ENCODE measurements at regions not wholly inside any gene's neighbourhood (a gene's known extent, or its start where the extent isn't known, plus 50 kb on each side); places are given as distances from the start of the nearest gene placed in this dataset.

DNA sequence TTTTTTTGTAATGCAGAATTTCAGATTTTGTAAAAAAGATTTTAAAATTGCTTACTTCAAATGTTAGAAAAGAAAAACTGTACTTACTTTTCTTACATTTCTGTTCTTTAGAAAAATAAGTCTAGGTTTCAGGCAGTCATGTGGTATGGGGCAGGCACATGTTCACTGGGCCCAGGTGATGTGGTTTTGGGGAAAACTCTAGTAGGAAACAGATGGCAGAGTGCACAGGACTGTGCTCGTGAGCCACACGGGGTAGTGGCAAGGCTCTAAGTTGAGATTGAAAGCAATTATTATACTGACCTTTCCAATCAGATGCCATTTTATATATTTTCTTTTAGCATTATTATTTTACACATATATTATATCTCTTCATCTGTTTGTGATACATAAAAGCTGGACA, 1036.9 kb upstream of the TMEFF2 start:
- no peaks in the 10 kb centered on the region for H3K4me1 ChIP-seq (ENCODE audit: control insufficient read depth in 1 of 2, insufficient read depth in 2 of 2, low read depth in 1 of 2, low read length in 1 of 2)
- no peaks in the 10 kb centered on the region for H3K9me3 ChIP-seq
- H3K36me3 ChIP-seq (replicated peaks in 1 of 2; ENCODE audit: control insufficient read depth in 1 of 2, insufficient read depth in 2 of 2, low read length in 1 of 2): no peaks in the 10 kb centered on the region
- WGBS (ENCODE audit: low lambda C conversion rate): 60% methylated on average over 2 of the region's 2 CpGs
- H3K27me3 ChIP-seq (ENCODE audit: insufficient read depth): no peaks in the 10 kb centered on the region
- ChIA-PET CTCF (no interaction called here), POLR2A (no interaction called here)
- no peaks in the 10 kb centered on the region for H3K79me2 ChIP-seq (ENCODE audit: insufficient read depth)
- TF ChIP-seq, protein P1, sequence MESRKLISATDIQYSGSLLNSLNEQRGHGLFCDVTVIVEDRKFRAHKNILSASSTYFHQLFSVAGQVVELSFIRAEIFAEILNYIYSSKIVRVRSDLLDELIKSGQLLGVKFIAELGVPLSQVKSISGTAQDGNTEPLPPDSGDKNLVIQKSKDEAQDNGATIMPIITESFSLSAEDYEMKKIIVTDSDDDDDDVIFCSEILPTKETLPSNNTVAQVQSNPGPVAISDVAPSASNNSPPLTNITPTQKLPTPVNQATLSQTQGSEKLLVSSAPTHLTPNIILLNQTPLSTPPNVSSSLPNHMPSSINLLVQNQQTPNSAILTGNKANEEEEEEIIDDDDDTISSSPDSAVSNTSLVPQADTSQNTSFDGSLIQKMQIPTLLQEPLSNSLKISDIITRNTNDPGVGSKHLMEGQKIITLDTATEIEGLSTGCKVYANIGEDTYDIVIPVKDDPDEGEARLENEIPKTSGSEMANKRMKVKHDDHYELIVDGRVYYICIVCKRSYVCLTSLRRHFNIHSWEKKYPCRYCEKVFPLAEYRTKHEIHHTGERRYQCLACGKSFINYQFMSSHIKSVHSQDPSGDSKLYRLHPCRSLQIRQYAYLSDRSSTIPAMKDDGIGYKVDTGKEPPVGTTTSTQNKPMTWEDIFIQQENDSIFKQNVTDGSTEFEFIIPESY (IDR thresholded peaks at IDR 0.05; ENCODE audit: borderline replicate concordance, low read depth): no peak
- no peak for TF ChIP-seq SMC3 (IDR thresholded peaks at IDR 0.05; ENCODE audit: low read depth, low read length)
- TF ChIP-seq EZH2phosphoT487 (IDR thresholded peaks at IDR 0.05; ENCODE audit: borderline replicate concordance, low read depth): no peak
- TF ChIP-seq TCF12 (IDR thresholded peaks at IDR 0.05): no peak
- TF ChIP-seq RXRA (IDR thresholded peaks at IDR 0.05; ENCODE audit: borderline replicate concordance, low read depth): no peak
- TF ChIP-seq TEAD4 (IDR thresholded peaks at IDR 0.05; ENCODE audit: borderline replicate concordance, insufficient read depth): no peak
- no peak for TF ChIP-seq MXI1 (IDR thresholded peaks at IDR 0.05; ENCODE audit: low read depth, low read length)
- no peak for TF ChIP-seq NFIC (IDR thresholded peaks at IDR 0.05; ENCODE audit: borderline replicate concordance)
- no peak for TF ChIP-seq ELF1 (IDR thresholded peaks at IDR 0.05)
- TF ChIP-seq, protein P2, sequence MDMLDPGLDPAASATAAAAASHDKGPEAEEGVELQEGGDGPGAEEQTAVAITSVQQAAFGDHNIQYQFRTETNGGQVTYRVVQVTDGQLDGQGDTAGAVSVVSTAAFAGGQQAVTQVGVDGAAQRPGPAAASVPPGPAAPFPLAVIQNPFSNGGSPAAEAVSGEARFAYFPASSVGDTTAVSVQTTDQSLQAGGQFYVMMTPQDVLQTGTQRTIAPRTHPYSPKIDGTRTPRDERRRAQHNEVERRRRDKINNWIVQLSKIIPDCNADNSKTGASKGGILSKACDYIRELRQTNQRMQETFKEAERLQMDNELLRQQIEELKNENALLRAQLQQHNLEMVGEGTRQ (IDR thresholded peaks at IDR 0.05; ENCODE audit: borderline replicate concordance, low read depth, low read length): no peak
- no peak for TF ChIP-seq FOSL2 (IDR thresholded peaks at IDR 0.05; ENCODE audit: borderline replicate concordance, low read depth)
- TF ChIP-seq, protein P3, sequence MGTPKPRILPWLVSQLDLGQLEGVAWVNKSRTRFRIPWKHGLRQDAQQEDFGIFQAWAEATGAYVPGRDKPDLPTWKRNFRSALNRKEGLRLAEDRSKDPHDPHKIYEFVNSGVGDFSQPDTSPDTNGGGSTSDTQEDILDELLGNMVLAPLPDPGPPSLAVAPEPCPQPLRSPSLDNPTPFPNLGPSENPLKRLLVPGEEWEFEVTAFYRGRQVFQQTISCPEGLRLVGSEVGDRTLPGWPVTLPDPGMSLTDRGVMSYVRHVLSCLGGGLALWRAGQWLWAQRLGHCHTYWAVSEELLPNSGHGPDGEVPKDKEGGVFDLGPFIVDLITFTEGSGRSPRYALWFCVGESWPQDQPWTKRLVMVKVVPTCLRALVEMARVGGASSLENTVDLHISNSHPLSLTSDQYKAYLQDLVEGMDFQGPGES (IDR thresholded peaks at IDR 0.05; ENCODE audit: low read depth, low read length): no peak
- H4K20me1 ChIP-seq (ENCODE audit: insufficient read depth): no peaks in the 10 kb centered on the region
- no peak for DNase-seq
- no peak overlapping the region for H3K4me2 ChIP-seq
- no peaks in the 10 kb centered on the region for H3F3A ChIP-seq (replicated peaks; ENCODE audit: insufficient read depth)
- no peak overlapping the region for H2AFZ ChIP-seq (ENCODE audit: low read depth)
- H3K9ac ChIP-seq: no peak overlapping the region
- H3K27ac ChIP-seq (ENCODE audit: low read depth in 2 of 2, low read length in 1 of 2): no peak overlapping the region
- no peaks in the 10 kb centered on the region for H3K9me2 ChIP-seq
- no peak overlapping the region for H3K4me3 ChIP-seq (ENCODE audit: low read depth in 2 of 2, low read length in 1 of 2)

DNA sequence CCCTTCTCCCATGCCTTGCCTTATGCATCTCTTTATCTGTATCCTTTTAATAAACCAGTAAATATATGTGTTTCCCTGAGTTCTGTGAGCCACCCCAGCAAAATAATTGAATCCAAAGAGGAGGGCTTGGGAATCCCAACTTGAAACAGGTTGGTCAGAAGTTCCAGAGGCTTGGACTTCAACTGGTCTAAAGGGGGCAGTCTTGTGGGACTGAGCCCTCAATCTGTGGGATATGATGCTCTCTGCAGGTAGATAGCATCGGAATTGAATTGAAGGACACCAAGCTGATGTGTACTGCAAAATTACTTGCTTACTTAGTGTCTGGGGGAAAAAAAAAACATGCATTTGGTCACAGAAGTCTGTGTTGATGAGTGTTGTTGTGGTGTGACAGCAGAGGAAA, 1033.5 kb upstream of the TMEFF2 start:
- Histone ChIP-seq H3K27me3 (ENCODE audit: insufficient read depth) (no peaks in the 10 kb centered on the region), H3K9me2 (no peaks in the 10 kb centered on the region), H3K4me3 (ENCODE audit: low read depth in 2 of 2, low read length in 1 of 2) (no peak overlapping the region), H3K79me2 (ENCODE audit: insufficient read depth) (no peaks in the 10 kb centered on the region), H3K9ac (no peak overlapping the region), H2AFZ (ENCODE audit: low read depth) (no peak overlapping the region), H4K20me1 (ENCODE audit: insufficient read depth) (no peaks in the 10 kb centered on the region), H3K36me3 (replicated peaks in 1 of 2; ENCODE audit: control insufficient read depth in 1 of 2, insufficient read depth in 2 of 2, low read length in 1 of 2) (no peaks in the 10 kb centered on the region), H3K4me2 (no peak overlapping the region), H3K27ac (ENCODE audit: low read depth in 2 of 2, low read length in 1 of 2) (no peak overlapping the region), H3K4me1 (ENCODE audit: control insufficient read depth in 1 of 2, insufficient read depth in 2 of 2, low read depth in 1 of 2, low read length in 1 of 2) (no peaks in the 10 kb centered on the region), H3F3A (replicated peaks; ENCODE audit: insufficient read depth) (no peaks in the 10 kb centered on the region), H3K9me3 (no peaks in the 10 kb centered on the region)
- CTCF ChIA-PET: interaction anchor here (1.3 to 1.5 kb wide), 2 partner anchors 13 to 479 kb away, joined by 4 to 8 read pairs; no protein-coding TSS in a partner anchor
- no peak for DNase-seq
- WGBS (ENCODE audit: low lambda C conversion rate): 67% methylated on average over 1 of the region's 1 CpG
- no peak for TF ChIP-seq MXI1 (IDR thresholded peaks at IDR 0.05; ENCODE audit: low read depth, low read length)
- TF ChIP-seq, protein P1 (IDR thresholded peaks at IDR 0.05; ENCODE audit: borderline replicate concordance, low read depth): no peak
- TF ChIP-seq GABPA (IDR thresholded peaks at IDR 0.05; ENCODE audit: low read depth): no peak
- no peak for TF ChIP-seq SMC3 (IDR thresholded peaks at IDR 0.05; ENCODE audit: low read depth, low read length)
- TF ChIP-seq, protein P4, sequence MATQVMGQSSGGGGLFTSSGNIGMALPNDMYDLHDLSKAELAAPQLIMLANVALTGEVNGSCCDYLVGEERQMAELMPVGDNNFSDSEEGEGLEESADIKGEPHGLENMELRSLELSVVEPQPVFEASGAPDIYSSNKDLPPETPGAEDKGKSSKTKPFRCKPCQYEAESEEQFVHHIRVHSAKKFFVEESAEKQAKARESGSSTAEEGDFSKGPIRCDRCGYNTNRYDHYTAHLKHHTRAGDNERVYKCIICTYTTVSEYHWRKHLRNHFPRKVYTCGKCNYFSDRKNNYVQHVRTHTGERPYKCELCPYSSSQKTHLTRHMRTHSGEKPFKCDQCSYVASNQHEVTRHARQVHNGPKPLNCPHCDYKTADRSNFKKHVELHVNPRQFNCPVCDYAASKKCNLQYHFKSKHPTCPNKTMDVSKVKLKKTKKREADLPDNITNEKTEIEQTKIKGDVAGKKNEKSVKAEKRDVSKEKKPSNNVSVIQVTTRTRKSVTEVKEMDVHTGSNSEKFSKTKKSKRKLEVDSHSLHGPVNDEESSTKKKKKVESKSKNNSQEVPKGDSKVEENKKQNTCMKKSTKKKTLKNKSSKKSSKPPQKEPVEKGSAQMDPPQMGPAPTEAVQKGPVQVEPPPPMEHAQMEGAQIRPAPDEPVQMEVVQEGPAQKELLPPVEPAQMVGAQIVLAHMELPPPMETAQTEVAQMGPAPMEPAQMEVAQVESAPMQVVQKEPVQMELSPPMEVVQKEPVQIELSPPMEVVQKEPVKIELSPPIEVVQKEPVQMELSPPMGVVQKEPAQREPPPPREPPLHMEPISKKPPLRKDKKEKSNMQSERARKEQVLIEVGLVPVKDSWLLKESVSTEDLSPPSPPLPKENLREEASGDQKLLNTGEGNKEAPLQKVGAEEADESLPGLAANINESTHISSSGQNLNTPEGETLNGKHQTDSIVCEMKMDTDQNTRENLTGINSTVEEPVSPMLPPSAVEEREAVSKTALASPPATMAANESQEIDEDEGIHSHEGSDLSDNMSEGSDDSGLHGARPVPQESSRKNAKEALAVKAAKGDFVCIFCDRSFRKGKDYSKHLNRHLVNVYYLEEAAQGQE (IDR thresholded peaks at IDR 0.05; ENCODE audit: low read depth, low read length): no peak
- no peak for TF ChIP-seq POLR2AphosphoS5 (IDR thresholded peaks at IDR 0.05; ENCODE audit: low read depth, low read length)
- no peak for TF ChIP-seq NFIC (IDR thresholded peaks at IDR 0.05; ENCODE audit: borderline replicate concordance)
- TF ChIP-seq YY1 (IDR thresholded peaks at IDR 0.05; ENCODE audit: low read depth): no peak
- no peak for TF ChIP-seq GATA2 (CRISPR knock-in tag; IDR thresholded peaks at IDR 0.05)
- POLR2A ChIA-PET: no interaction called here
